GM23338 (cell line): ENCODE measurements at regions not wholly inside any gene's neighbourhood (a gene's known extent, or its start where the extent isn't known, plus 50 kb on each side); places are given as distances from the start of the nearest gene placed in this dataset.

Experiments
- ATAC-seq: fragments of 200-7000 bp; cut with Tn5 transposase; 3 replicates; pipeline ENCODE4 v1.9.1; 2020
- DNase-seq: peaks from one replicate; pipeline ENCODE4 v3.0.0-alpha.2; 2015; ENCODE audit warnings: low spot score
- H2AFZ ChIP-seq: fragments of 200-600 bp; sonication (generic); 2 replicates; pipeline ENCODE4 v1.8.0; 2016; ENCODE audit warnings: antibody characterized with exemption, mild to moderate bottlenecking, moderate library complexity
- H3F3A ChIP-seq: fragments of 200-600 bp; sonication (generic); replicated peaks from 2 replicates; pipeline ENCODE4 v1.8.0; 2017; ENCODE audit warnings: antibody characterized with exemption, mixed run types, low read depth
- H3K27ac ChIP-seq: fragments of 200-600 bp; sonication (generic); 2 replicates; pipeline ENCODE4 v1.6.1; 2016; ENCODE audit warnings: low read depth
- H3K27me3 ChIP-seq: fragments of 200-600 bp; sonication (generic); 2 replicates; pipeline ENCODE4 v1.8.0; 2016; ENCODE audit warnings: mild to moderate bottlenecking, mixed run types, moderate library complexity; ENCODE audit not compliant: insufficient read depth
- H3K36me3 ChIP-seq: fragments of 200-600 bp; sonication (generic); 2 replicates; pipeline ENCODE4 v1.8.0; 2016; ENCODE audit warnings: mild to moderate bottlenecking; ENCODE audit not compliant: insufficient read depth
- H3K4me1 ChIP-seq: fragments of 200-600 bp; sonication (generic); 2 replicates; pipeline ENCODE4 v1.8.0; 2016; ENCODE audit warnings: mild to moderate bottlenecking, moderate library complexity; ENCODE audit not compliant: insufficient read depth
- H3K4me2 ChIP-seq: fragments of 200-600 bp; sonication (generic); 2 replicates; pipeline ENCODE4 v1.7.1; 2017; ENCODE audit warnings: mixed run types
- H3K4me3 ChIP-seq: fragments of 200-600 bp; sonication (generic); 2 replicates; pipeline ENCODE4 v1.6.1; 2016; ENCODE audit warnings: mixed run types
- H3K79me2 ChIP-seq: fragments of 200-600 bp; sonication (generic); replicated peaks from 2 replicates; pipeline ENCODE4 v1.8.0; 2017; ENCODE audit warnings: mild to moderate bottlenecking; ENCODE audit not compliant: insufficient read depth
- H3K9me2 ChIP-seq: fragments of 200-600 bp; sonication (generic); 2 replicates; pipeline ENCODE4 v1.8.0; 2017; ENCODE audit not compliant: insufficient read depth
- H4K20me1 ChIP-seq: fragments of 200-600 bp; sonication (generic); replicated peaks from 2 replicates; pipeline ENCODE4 v1.8.0; 2017; ENCODE audit warnings: mild to moderate bottlenecking; ENCODE audit not compliant: insufficient read depth
- H3K27ac Mint-ChIP-seq: 2 replicates; pipeline ENCODE4 v1.8.0; 2020; ENCODE audit warnings: inconsistent platforms, mild to moderate bottlenecking, moderate library complexity, mixed read lengths
- H3K27me3 Mint-ChIP-seq: 3 replicates; pipeline ENCODE4 v1.8.0; 2022; ENCODE audit warnings: low read depth, mild to moderate bottlenecking, moderate library complexity, mixed read lengths, inconsistent platforms; ENCODE audit not compliant: insufficient read depth, poor library complexity
- H3K36me3 Mint-ChIP-seq: 3 replicates; pipeline ENCODE4 v1.8.0; 2021; ENCODE audit warnings: low read depth, mild to moderate bottlenecking, inconsistent platforms, moderate library complexity, mixed read lengths
- H3K4me1 Mint-ChIP-seq: 3 replicates; pipeline ENCODE4 v1.8.0; 2020; ENCODE audit warnings: mild to moderate bottlenecking, inconsistent platforms, mixed read lengths
- H3K4me3 Mint-ChIP-seq: 3 replicates; pipeline ENCODE4 v1.8.0; 2021; ENCODE audit warnings: moderate library complexity, mild to moderate bottlenecking, inconsistent platforms, mixed read lengths
- H3K9me3 Mint-ChIP-seq: 3 replicates; pipeline ENCODE4 v1.8.0; 2020; ENCODE audit warnings: moderate library complexity, mild to moderate bottlenecking, inconsistent platforms, mixed read lengths
- CREB1 ChIP-seq: fragments of 250-450 bp; sonication (Bioruptor Pico); IDR thresholded peaks from 2 replicates; pipeline ENCODE4 v1.5.0; 2020; ENCODE audit warnings: low read depth, mild to moderate bottlenecking, moderate library complexity
- EZH2 ChIP-seq: fragments of 200-600 bp; sonication (generic); IDR thresholded peaks from one replicate; pipeline ENCODE4 v1.8.0; 2017; ENCODE audit warnings: antibody characterized with exemption, mild to moderate bottlenecking, low read depth; ENCODE audit not compliant: unreplicated experiment
- EZH2phosphoT487 ChIP-seq: fragments of 200-600 bp; sonication (generic); IDR thresholded peaks from one replicate; pipeline ENCODE4 v1.8.1; 2018; ENCODE audit warnings: antibody characterized with exemption; ENCODE audit not compliant: unreplicated experiment
- JUNB ChIP-seq: IDR thresholded peaks from one replicate; pipeline ENCODE4 v1.6.1; 2016; ENCODE audit warnings: antibody characterized with exemption; ENCODE audit not compliant: unreplicated experiment
- STAT1 ChIP-seq: IDR thresholded peaks from one replicate; pipeline ENCODE4 v1.6.1; 2016; ENCODE audit warnings: antibody characterized with exemption; ENCODE audit not compliant: unreplicated experiment
- ZNF331 ChIP-seq: fragments of 250-450 bp; sonication (Bioruptor Pico); IDR thresholded peaks from 2 replicates; pipeline ENCODE4 v1.5.0; 2020; ENCODE audit warnings: low read depth, mild to moderate bottlenecking, moderate library complexity
- ZNF462 ChIP-seq: fragments of 250-450 bp; sonication (Bioruptor Pico); IDR thresholded peaks from 2 replicates; pipeline ENCODE4 v1.5.0; 2020; ENCODE audit warnings: mild to moderate bottlenecking, moderate library complexity

GRCh38 chr18:46395795-46396194 lies 261.2 kb downstream of the LOXHD1 start (continued):
- no peak for TF ChIP-seq ZNF462 (CRISPR knock-in tag)
- TF ChIP-seq JUNB, result no peak

GRCh38 chr18:46397174-46397573 lies 259.8 kb downstream of the LOXHD1 start:
- Mint-ChIP-seq H3K4me1 (no peaks in the 10 kb centered on the region), H3K27ac (no peak overlapping the region), H3K36me3 (no peaks in the 10 kb centered on the region), H3K9me3 (no peaks in the 10 kb centered on the region), H3K27me3 (peaks cover 7% of the 10 kb centered on the region), H3K4me3 (no peak overlapping the region)
- no peaks in the 10 kb centered on the region for H3K79me2 ChIP-seq
- H3K4me2 ChIP-seq, result no peak overlapping the region
- no peaks in the 10 kb centered on the region for H3K36me3 ChIP-seq
- ATAC-seq (no peak), DNase-seq (no peak)
- no peak overlapping the region for H2AFZ ChIP-seq
- no peak overlapping the region for H3K27ac ChIP-seq
- no peaks in the 10 kb centered on the region for H3K9me2 ChIP-seq
- no peaks in the 10 kb centered on the region for H3F3A ChIP-seq
- H4K20me1 ChIP-seq, result no peaks in the 10 kb centered on the region
- no peaks in the 10 kb centered on the region for H3K27me3 ChIP-seq
- H3K4me3 ChIP-seq, result no peak overlapping the region
- H3K4me1 ChIP-seq, result no peaks in the 10 kb centered on the region
- TF ChIP-seq EZH2phosphoT487 (no peak), ZNF331 (CRISPR knock-in tag) (no peak), STAT1 (no peak), CREB1 (CRISPR knock-in tag) (no peak), EZH2 (no peak)
